Vagina (tissue), 2 donors: ENCODE measurements at regions not wholly inside any gene's neighbourhood (a gene's known extent, or its start where the extent isn't known, plus 50 kb on each side); places are given as distances from the start of the nearest gene placed in this dataset.

Experiments used
- DNase-seq, 2 donors: peaks; one replicate each; pipeline ENCODE4 v3.0.0-alpha.2; 2017; ENCODE audit errors: extremely low spot score in 2 of 2
- H3K27ac ChIP-seq: fragments of 200-600 bp; sonication (generic); one replicate; pipeline ENCODE4 v1.5.1; 2019
- H3K27me3 ChIP-seq: fragments of 200-600 bp; sonication (generic); one replicate; pipeline ENCODE4 v1.5.1; 2019
- H3K36me3 ChIP-seq, 2 donors: fragments of 200-600 bp; sonication (generic); one replicate each; pipeline ENCODE4 v1.5.1; 2017 to 2019
- H3K4me1 ChIP-seq: fragments of 200-600 bp; sonication (generic); one replicate; pipeline ENCODE4 v1.5.1; 2019
- H3K4me3 ChIP-seq, 2 donors: fragments of 200-600 bp; sonication (generic); 1 replicate in 1 of 2; 2 replicates in 1 of 2; pipeline ENCODE4 v1.5.1; 2016 to 2019
- H3K9me3 ChIP-seq: fragments of 200-600 bp; sonication (generic); one replicate; pipeline ENCODE4 v1.5.1; 2019
- CTCF ChIP-seq, 3 experiments: fragments of 450-650 bp in 2 of 3; fragments of 200-600 bp in 1 of 3; sonication (generic) in 1 of 3; IDR thresholded peaks; one replicate each; pipeline ENCODE4 v1.5.1; 2017 to 2019; ENCODE audit warnings: antibody characterized with exemption in 3 of 3, mild to moderate bottlenecking in 2 of 3, moderate library complexity in 2 of 3
- POLR2A ChIP-seq, 2 donors: fragments of 450-650 bp; IDR thresholded peaks; one replicate each; pipeline ENCODE4 v1.6.1; 2017; ENCODE audit warnings: antibody characterized with exemption in 2 of 2, mild to moderate bottlenecking in 2 of 2, moderate library complexity in 2 of 2
- POLR2AphosphoS5 ChIP-seq, 2 donors: sonication (generic); formaldehyde crosslinking; IDR thresholded peaks; one replicate each; pipeline ENCODE4 v1.9.0; 2017; ENCODE audit warnings: antibody characterized with exemption in 2 of 2, mild to moderate bottlenecking in 2 of 2, low read depth in 1 of 2; ENCODE audit not compliant: insufficient read depth in 1 of 2
- intact Hi-C: fragments of 100-400 bp; cut with DNase I; formaldehyde crosslinking; loops from one replicate; pipeline ENCODE4 v1.15.1; 2023

GRCh38 chr4:166229799-166230198 lies 356.8 kb downstream of the TLL1 start:
- no peaks in the 10 kb centered on the region for H3K4me1 ChIP-seq
- no peak overlapping the region for H3K27ac ChIP-seq
- no peak for TF ChIP-seq POLR2AphosphoS5 (IDR thresholded peaks at IDR 0.05; ENCODE audit: insufficient read depth in 1 of 2, low read depth in 1 of 2)
- no peak for TF ChIP-seq POLR2A (IDR thresholded peaks at IDR 0.05)
- H3K36me3 ChIP-seq: no peaks in the 10 kb centered on the region
- no peak overlapping the region for H3K4me3 ChIP-seq
- DNase-seq: no peak
- intact Hi-C loops: no loop called here
- H3K9me3 ChIP-seq: no peaks in the 10 kb centered on the region
- no peaks in the 10 kb centered on the region for H3K27me3 ChIP-seq

GRCh38 chr4:166230841-166231240 lies 357.8 kb downstream of the TLL1 start:
- Histone ChIP-seq H3K9me3 (no peaks in the 10 kb centered on the region), H3K27ac (no peak overlapping the region), H3K36me3 (no peaks in the 10 kb centered on the region), H3K4me3 (no peak overlapping the region), H3K27me3 (no peaks in the 10 kb centered on the region), H3K4me1 (no peaks in the 10 kb centered on the region)
- intact Hi-C loops: no loop called here
- DNase-seq: no peak
- no peak for TF ChIP-seq POLR2A (IDR thresholded peaks at IDR 0.05)
- TF ChIP-seq POLR2AphosphoS5 (IDR thresholded peaks at IDR 0.05; ENCODE audit: insufficient read depth in 1 of 2, low read depth in 1 of 2): no peak
- TF ChIP-seq CTCF (IDR thresholded peaks at IDR 0.05): no peak

DNA sequence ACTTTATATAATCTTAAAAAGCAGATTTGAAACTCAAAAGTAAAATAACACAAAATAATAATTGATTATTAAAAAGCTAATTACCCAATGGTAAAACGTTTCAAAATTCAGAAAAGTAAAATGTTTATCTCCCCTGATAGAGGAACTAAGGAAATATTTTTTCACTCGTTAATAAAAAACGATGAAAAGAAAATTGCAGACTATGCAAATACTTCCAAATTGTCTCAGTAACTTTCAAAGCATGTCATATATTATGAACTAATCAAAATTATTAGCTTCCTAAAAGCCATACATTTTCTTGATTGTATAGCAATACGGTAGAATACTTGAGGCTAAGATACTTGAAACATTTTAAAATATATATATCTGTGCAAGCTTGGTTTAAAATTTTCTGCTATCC lies 366.3 kb downstream of the TLL1 start:
- no peak for DNase-seq
- TF ChIP-seq POLR2A (IDR thresholded peaks at IDR 0.05): no peak
- no peak for TF ChIP-seq POLR2AphosphoS5 (IDR thresholded peaks at IDR 0.05; ENCODE audit: insufficient read depth in 1 of 2, low read depth in 1 of 2)
- no peak for TF ChIP-seq CTCF (IDR thresholded peaks at IDR 0.05)
- H3K4me1 ChIP-seq: no peaks in the 10 kb centered on the region
- no peaks in the 10 kb centered on the region for H3K36me3 ChIP-seq
- H3K9me3 ChIP-seq: no peaks in the 10 kb centered on the region
- no peak overlapping the region for H3K4me3 ChIP-seq
- H3K27ac ChIP-seq: no peak overlapping the region
- no peaks in the 10 kb centered on the region for H3K27me3 ChIP-seq
- intact Hi-C loops: no loop called here

GRCh38 chr4:166252487-166253402 lies 379.7 kb downstream of the TLL1 start:
- Histone ChIP-seq H3K27me3 (no peaks in the 10 kb centered on the region), H3K36me3 (no peaks in the 10 kb centered on the region), H3K4me1 (no peaks in the 10 kb centered on the region), H3K9me3 (no peaks in the 10 kb centered on the region), H3K27ac (no peak overlapping the region), H3K4me3 (no peak overlapping the region)
- no peak for DNase-seq
- no peak for TF ChIP-seq POLR2A (IDR thresholded peaks at IDR 0.05)
- TF ChIP-seq POLR2AphosphoS5 (IDR thresholded peaks at IDR 0.05; ENCODE audit: insufficient read depth in 1 of 2, low read depth in 1 of 2): no peak
- TF ChIP-seq CTCF (IDR thresholded peaks at IDR 0.05): no peak
- intact Hi-C loops: no loop called here

GRCh38 chr4:166257276-166257675 lies 384.2 kb downstream of the TLL1 start:
- no peaks in the 10 kb centered on the region for H3K27me3 ChIP-seq
- no peaks in the 10 kb centered on the region for H3K9me3 ChIP-seq
- no peak for DNase-seq
- no peak overlapping the region for H3K27ac ChIP-seq
- H3K4me1 ChIP-seq: no peaks in the 10 kb centered on the region
- H3K4me3 ChIP-seq: no peak overlapping the region
- intact Hi-C loops: no loop called here
- no peaks in the 10 kb centered on the region for H3K36me3 ChIP-seq
- TF ChIP-seq POLR2A (IDR thresholded peaks at IDR 0.05): no peak
- TF ChIP-seq CTCF (IDR thresholded peaks at IDR 0.05): no peak
- no peak for TF ChIP-seq POLR2AphosphoS5 (IDR thresholded peaks at IDR 0.05; ENCODE audit: insufficient read depth in 1 of 2, low read depth in 1 of 2)
